GM18951 (cell line): ENCODE measurements at regions not wholly inside any gene's neighbourhood (a gene's known extent, or its start where the extent isn't known, plus 50 kb on each side); places are given as distances from the start of the nearest gene placed in this dataset.
"Not testable (repeated sequence)": the region's sequence is repeated elsewhere in the genome, so short reads cannot be mapped to it uniquely, and the experiment has no call there.

ENCODE experiments used
- POLR2A ChIP-seq: IDR thresholded peaks from 4 replicates; pipeline ENCODE4 v1.6.1; 2011; ENCODE audit warnings: mild to moderate bottlenecking; ENCODE audit not compliant: insufficient read length, insufficient read depth; ENCODE audit errors: extremely low read depth
- in situ Hi-C: fragments of 300-500 bp; cut with MboI; formaldehyde crosslinking; loops from one replicate; pipeline ENCODE4 v1.12.0; 2022; ENCODE audit warnings: low sequenced_read_pairs, mixed read lengths, inconsistent platforms; ENCODE audit not compliant: unreplicated experiment

- in situ Hi-C loops, result loop anchor here (25.0 kb wide), 1 partner anchor 521 kb away; no protein-coding TSS in a partner anchor
- no peak for TF ChIP-seq POLR2A
Observed at GRCh38 chr5:154608531-154609011, 130.5 kb upstream of the HAND1 start.

- in situ Hi-C loops, result loop anchor here (25.0 kb wide), 1 partner anchor 520 kb away; no protein-coding TSS in a partner anchor
- no peak for TF ChIP-seq POLR2A
Observed at GRCh38 chr5:154607746-154608145, 129.7 kb upstream of the HAND1 start.

GRCh38 chr5:154606246-154606645 lies 128.2 kb upstream of the HAND1 start:
- no peak for TF ChIP-seq POLR2A
- in situ Hi-C loops, result loop anchor here (25.0 kb wide), 1 partner anchor 519 kb away; no protein-coding TSS in a partner anchor

DNA sequence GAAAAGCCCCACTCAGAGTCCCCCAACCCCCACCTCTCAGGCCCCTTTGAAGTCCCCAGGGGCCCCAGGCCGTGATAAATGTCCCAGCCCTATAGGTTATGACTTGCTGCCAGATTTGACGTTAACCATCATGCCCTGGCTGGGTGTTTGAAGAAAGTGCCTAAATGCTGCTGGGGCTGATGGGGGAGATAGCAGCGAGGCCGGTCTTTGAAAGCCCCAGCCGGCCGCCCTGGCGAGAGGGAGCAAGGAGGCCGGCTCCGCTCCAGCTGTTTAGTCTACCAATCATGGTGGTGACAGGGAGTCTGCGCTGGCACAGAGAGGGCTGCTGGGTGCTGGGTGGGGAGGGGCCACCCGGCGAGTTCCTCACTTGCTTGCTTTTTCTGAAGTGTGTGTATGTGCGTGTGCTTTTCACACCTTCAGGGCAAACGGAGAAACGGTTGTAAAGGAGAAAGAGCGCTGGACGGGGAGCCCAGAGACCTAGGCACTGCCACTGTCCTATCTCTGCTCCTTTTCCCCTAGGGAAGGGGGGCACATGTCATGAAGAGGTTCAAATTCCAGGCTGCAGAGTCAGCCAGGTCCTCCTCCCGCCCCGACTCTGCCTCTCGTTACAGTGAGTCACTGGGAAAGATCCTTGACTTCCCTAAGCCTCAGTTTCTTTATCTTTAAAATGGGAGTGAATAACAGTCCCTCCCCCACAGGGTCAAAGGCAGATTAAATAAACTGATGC lies 126.1 kb upstream of the HAND1 start:
- in situ Hi-C loops, result loop anchor here (25.0 kb wide), 1 partner anchor 517 kb away; no protein-coding TSS in a partner anchor

GRCh38 chr5:154603485-154603884 lies 125.5 kb upstream of the HAND1 start:
- in situ Hi-C loops, result loop anchor here (25.0 kb wide), 1 partner anchor 516 kb away; no protein-coding TSS in a partner anchor
- TF ChIP-seq POLR2A, result no peak

More for the DNA sequence above, 126.1 kb upstream of the HAND1 start:
- no peak for TF ChIP-seq POLR2A

DNA sequence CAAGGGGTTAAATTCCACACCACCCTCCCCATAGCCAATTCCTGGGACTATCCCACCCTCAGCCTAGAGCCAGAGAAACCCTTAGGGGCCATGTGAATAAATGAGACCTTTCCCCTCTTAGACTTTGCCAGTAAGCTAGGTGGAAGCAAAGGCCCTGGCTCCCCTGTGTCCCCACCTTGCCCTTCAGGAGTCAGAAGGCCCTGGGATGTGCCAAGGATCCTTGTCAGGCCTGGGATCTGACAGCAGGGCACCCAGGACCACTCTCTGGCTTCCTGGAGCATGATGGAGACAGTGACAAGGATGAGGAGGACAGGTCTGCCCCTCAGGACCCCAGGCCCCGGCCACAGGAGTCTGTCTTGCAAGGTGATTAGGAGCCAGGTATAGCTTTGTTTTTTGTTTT lies 125.0 kb upstream of the HAND1 start:
- TF ChIP-seq POLR2A, result no peak

DNA sequence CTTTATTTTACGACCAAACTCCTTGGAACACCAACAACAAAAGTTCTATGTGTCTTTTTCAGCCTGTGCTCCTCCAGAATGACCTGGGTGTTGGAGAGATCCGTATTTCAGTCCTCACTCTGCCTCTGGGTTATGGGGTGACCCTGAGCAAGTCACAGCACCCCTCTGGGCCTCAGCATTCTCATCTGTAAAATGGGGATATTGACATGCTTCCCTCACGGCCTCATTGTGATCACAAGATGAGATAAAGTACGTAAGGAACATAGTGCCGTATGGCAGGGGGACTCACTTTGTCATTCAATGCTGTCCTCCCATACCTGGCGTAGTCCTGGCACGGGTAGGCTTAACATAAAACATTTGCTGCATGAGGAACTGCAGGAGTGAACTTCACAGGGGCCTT lies 123.0 kb upstream of the HAND1 start:
- in situ Hi-C loops, result loop anchor here (25.0 kb wide), 1 partner anchor 514 kb away; no protein-coding TSS in a partner anchor
- no peak for TF ChIP-seq POLR2A

More for the DNA sequence above, 125.0 kb upstream of the HAND1 start:
- in situ Hi-C loops, result loop anchor here (25.0 kb wide), 1 partner anchor 516 kb away; no protein-coding TSS in a partner anchor

- no peak for TF ChIP-seq POLR2A
- in situ Hi-C loops, result no loop called here
Observed at GRCh38 chr5:154598021-154598420, 120.0 kb upstream of the HAND1 start.

GRCh38 chr5:154596844-154597243 lies 118.8 kb upstream of the HAND1 start:
- in situ Hi-C loops, result not testable (repeated sequence)

DNA sequence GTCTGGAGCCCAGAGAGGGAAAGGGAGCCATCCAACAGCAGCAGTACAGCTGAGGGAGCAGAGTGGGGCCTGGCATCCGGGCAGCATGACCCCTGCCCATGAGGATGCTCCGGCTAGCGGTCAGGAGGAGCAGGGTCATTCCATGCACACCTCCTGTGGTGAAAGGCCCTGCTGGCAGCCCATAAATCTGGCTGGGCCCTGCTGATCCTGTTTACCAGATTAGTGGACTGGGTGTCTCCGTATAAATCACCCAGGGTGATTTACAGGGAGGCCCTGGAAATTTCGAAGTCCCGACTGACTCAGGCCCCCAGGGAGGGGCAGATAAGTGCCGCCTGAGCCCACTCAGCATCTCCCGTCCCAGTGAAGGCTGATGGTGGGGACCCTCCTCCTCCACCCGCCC lies 117.6 kb upstream of the HAND1 start:
- TF ChIP-seq POLR2A, result no peak
- in situ Hi-C loops, result no loop called here

- no peak for TF ChIP-seq POLR2A
- in situ Hi-C loops, result no loop called here
Observed at GRCh38 chr5:154593796-154594195, 115.8 kb upstream of the HAND1 start.

DNA sequence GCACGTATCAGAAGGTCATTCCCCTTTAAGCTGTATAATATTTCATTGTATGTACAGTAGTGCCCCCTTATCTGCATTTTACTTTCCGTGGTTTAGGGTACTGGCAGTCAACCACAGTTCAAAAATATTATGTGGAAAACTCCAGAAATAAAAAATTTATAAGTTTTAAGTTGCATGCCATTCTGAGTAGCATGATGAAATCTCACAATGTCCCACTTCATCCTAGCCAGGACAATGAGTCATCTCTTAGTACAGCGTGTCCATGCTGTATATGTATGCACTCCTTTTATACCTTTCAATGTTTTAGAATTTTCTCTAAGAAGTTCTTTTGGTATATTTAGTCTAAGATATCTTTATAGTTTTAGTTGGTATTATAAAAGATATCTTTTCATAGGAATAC lies 115.0 kb upstream of the HAND1 start:
- in situ Hi-C loops, result no loop called here

DNA sequence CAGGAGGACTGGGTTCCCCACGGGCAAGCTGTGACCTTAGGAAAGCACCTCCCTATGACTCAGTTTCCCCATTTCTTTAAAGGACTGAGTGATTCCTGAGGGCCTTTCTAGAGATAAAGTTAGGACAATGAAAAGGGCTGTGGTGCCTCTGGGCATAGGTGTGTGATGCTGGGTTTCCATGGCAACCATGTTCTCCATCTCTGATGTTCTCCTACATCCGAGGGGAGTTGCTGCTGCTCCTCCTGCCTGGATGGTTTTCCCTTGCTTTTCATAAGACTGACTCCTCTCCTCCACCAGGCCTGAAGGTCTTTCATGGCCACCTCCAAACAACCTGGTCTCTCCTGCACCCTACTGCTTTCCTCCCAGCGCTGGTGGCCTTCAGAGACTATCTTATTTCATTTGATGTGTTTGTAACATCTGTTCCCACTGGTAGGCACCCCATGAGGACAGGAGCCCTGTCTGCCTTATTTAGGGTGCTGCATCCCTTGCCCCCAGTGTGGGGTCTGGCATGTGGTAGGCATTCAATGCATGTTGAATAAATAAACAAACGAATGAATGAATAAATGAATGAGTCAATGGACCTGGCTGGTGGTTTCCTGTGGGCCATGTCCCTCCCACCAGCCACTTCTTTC lies 112.2 kb upstream of the HAND1 start:
- in situ Hi-C loops, result no loop called here
- TF ChIP-seq POLR2A, result no peak

More for the DNA sequence above, 115.0 kb upstream of the HAND1 start:
- TF ChIP-seq POLR2A, result no peak

DNA sequence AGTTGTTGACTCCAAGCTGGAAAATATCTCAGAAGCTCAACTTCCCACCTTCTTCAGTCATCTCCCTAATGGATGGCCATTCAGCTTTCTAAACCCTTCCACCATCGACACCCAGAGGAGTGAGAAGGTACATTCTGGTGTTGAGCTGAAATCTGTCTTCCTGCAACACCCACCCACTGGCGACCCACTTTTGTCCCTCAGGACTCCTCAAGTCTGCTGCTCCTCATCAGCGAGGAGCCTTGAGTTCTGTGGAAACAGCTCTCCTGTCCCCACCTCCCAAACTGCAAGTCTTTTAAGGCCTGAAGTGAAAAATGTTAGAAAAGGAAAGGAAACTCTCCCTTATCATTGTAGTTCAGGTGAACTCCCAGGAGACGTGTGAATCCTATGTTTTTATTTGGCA lies 111.5 kb upstream of the HAND1 start:
- TF ChIP-seq POLR2A, result no peak
- in situ Hi-C loops, result no loop called here

DNA sequence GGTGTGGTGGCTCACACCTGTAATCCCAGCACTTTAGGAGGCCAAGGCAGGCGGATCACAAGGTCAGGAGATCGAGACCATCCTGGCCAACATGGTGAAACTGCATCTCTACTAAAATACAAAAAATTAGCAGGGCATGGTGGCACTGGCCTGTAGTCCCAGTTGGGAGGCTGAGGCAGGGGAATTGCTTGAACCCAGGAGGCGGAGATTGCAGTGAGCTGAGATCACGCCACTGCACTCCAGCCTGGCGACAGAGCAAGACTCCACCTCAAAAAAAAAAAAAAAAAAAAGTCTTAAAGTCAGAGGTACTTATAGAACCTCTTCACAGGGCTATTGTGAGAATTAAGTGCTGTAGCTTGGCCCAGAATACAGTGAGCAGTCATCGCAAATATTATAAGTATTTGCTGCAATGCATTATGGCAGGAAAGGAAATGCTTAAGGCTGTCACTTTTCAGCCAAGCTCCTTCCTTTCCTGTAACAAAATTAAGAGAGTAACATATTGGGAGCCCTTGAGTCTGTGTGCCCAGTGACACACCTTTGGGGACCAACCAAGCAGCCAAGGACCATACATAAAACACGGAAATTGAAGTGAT lies 110.9 kb upstream of the HAND1 start:
- in situ Hi-C loops, result not testable (repeated sequence)
